ENCODE measurements at regions not wholly inside any gene's neighbourhood (a gene's known extent, or its start where the extent isn't known, plus 50 kb on each side); places are given as distances from the start of the nearest gene placed in this dataset.

DNA sequence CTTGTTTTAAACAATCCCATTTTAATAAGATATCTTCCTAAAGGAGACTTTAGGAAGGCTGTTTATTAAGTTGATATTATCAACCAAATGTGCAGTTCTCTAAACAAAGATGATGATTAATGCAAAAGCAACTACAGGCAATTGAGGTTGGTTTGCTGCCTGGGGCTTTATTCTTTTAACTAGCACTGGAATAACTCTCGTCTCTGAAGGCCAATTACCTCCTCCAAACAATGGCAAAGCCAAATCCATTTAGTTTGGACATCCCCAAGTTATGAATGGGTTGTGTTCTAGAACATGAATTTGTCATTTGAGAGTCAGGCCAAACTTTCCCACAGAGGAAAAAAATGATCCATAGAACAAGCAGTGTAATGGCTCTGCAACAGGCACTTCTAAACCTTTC, 114.1 kb downstream of the SLC16A9 start:
- H3K27me3 Mint-ChIP-seq (ENCODE audit: insufficient read depth): no peaks in the 10 kb centered on the region
- TF ChIP-seq, protein P1, sequence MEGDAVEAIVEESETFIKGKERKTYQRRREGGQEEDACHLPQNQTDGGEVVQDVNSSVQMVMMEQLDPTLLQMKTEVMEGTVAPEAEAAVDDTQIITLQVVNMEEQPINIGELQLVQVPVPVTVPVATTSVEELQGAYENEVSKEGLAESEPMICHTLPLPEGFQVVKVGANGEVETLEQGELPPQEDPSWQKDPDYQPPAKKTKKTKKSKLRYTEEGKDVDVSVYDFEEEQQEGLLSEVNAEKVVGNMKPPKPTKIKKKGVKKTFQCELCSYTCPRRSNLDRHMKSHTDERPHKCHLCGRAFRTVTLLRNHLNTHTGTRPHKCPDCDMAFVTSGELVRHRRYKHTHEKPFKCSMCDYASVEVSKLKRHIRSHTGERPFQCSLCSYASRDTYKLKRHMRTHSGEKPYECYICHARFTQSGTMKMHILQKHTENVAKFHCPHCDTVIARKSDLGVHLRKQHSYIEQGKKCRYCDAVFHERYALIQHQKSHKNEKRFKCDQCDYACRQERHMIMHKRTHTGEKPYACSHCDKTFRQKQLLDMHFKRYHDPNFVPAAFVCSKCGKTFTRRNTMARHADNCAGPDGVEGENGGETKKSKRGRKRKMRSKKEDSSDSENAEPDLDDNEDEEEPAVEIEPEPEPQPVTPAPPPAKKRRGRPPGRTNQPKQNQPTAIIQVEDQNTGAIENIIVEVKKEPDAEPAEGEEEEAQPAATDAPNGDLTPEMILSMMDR (IDR thresholded peaks at IDR 0.05): no peak
- no peaks in the 10 kb centered on the region for H3K4me1 Mint-ChIP-seq (ENCODE audit: low read depth)
- H3K9me3 Mint-ChIP-seq: peaks cover 2% of the 10 kb centered on the region
- no peak overlapping the region for H3K4me3 Mint-ChIP-seq
- no peaks in the 10 kb centered on the region for H3K36me3 Mint-ChIP-seq (ENCODE audit: low read depth)
- no peak overlapping the region for H3K27ac Mint-ChIP-seq
- peak; percentile 7 for DNase-seq

DNA sequence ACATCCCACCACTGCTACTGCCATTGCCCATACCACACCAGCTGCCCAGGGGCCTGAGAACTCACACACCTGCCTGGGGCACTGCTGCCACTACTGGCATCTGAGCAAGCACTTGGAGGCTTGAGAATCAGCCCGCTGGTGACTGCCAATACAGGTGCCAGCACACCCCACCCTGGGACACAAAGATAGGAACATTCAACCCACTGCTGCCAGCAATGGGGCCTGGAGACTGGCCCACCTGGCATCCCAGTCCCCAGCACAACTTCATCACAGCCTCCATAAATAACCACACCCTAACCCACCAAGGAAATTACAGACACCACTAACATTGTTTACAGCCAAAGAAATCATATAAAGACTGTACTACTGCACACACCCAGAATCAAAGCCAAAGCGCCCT, 115.9 kb downstream of the SLC16A9 start:
- Mint-ChIP-seq H3K4me1 (ENCODE audit: low read depth) (no peaks in the 10 kb centered on the region), H3K9me3 (peaks cover 5% of the 10 kb centered on the region)

DNA sequence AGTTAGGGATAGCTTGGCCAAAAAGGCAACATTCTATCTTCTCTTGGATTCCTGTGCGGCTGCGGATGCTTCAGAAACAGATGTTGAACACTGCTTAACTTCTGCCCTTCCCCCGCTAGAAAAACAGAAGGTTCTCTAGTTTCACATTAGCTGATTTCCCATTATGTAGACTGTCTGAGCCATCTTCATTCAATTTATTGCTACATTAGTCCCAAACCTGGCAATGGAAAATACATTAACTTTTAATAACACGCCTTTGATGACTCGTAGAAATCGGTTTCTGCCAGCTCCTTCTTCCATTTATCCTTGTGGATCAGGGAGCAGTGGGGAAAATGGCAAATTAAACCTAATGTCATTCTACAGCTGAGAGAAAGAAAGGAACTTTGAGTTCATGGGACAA, 119.9 kb downstream of the SLC16A9 start:
- DNase-seq: no peak
- no peaks in the 10 kb centered on the region for H3K27me3 Mint-ChIP-seq (ENCODE audit: insufficient read depth)
- H3K36me3 Mint-ChIP-seq (ENCODE audit: low read depth): no peaks in the 10 kb centered on the region
- TF ChIP-seq, protein P1 (IDR thresholded peaks at IDR 0.05): no peak
- H3K27ac Mint-ChIP-seq: no peak overlapping the region
- no peaks in the 10 kb centered on the region for H3K4me1 Mint-ChIP-seq (ENCODE audit: low read depth)
- H3K4me3 Mint-ChIP-seq: no peak overlapping the region
- peaks cover 5% of the 10 kb centered on the region for H3K9me3 Mint-ChIP-seq

More for the DNA sequence above, 115.9 kb downstream of the SLC16A9 start:
- Mint-ChIP-seq H3K27ac (no peak overlapping the region), H3K36me3 (ENCODE audit: low read depth) (no peaks in the 10 kb centered on the region), H3K4me3 (no peak overlapping the region), H3K27me3 (ENCODE audit: insufficient read depth) (no peaks in the 10 kb centered on the region)
- TF ChIP-seq, protein P1 (IDR thresholded peaks at IDR 0.05): no peak
- no peak for DNase-seq

DNA sequence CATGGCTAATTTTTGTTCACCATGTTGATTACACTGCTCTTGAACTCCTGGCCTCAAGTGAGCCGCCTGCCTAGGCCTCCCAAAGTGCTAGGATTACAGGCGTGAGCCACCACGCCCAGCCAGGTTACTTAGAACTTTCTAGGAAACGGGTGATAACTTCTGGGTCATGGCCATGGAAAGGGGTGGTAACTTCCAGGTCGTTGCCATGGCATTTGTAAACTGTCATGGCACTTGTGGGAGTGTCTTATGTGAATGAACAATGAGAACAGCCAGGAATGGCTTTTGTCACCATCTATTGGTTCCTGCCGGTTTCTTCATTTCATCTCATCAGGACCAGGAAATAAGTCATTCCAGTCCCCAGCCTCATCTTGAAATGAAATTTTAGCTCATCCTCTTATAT, 120.9 kb downstream of the SLC16A9 start:
- Mint-ChIP-seq H3K36me3 (ENCODE audit: low read depth) (no peaks in the 10 kb centered on the region), H3K4me1 (ENCODE audit: low read depth) (no peaks in the 10 kb centered on the region), H3K27me3 (ENCODE audit: insufficient read depth) (no peaks in the 10 kb centered on the region), H3K4me3 (no peak overlapping the region), H3K9me3 (peaks cover 5% of the 10 kb centered on the region), H3K27ac (no peak overlapping the region)
- TF ChIP-seq, protein P1 (IDR thresholded peaks at IDR 0.05): no peak
- DNase-seq: no peak

DNA sequence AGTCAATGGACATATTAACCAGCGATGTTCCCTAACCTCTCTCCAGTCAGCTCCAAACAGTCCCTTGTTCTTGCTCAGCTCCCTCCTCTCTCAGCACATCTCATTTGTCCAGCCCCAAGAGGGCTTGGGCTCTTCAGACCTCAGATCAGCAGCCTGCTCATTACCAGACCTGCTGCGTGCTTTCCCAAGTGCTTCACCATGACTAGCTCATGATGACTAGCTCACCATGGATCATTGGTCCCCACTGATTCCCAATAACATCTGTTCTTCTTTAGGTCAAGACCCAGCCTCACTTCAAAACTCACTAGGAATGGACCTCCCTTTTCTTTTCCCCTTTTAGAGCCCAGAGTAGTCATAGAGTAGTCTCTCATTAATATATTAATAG, 121.9 kb downstream of the SLC16A9 start:
- Mint-ChIP-seq H3K36me3 (ENCODE audit: low read depth) (no peaks in the 10 kb centered on the region), H3K9me3 (peaks cover 5% of the 10 kb centered on the region), H3K4me1 (ENCODE audit: low read depth) (no peaks in the 10 kb centered on the region), H3K27ac (no peak overlapping the region), H3K27me3 (ENCODE audit: insufficient read depth) (no peaks in the 10 kb centered on the region), H3K4me3 (no peak overlapping the region)
- DNase-seq: no peak
- TF ChIP-seq, protein P1 (IDR thresholded peaks at IDR 0.05): no peak
